ENCODE measurements at regions not wholly inside any gene's neighbourhood (a gene's known extent, or its start where the extent isn't known, plus 50 kb on each side); places are given as distances from the start of the nearest gene placed in this dataset.

DNA sequence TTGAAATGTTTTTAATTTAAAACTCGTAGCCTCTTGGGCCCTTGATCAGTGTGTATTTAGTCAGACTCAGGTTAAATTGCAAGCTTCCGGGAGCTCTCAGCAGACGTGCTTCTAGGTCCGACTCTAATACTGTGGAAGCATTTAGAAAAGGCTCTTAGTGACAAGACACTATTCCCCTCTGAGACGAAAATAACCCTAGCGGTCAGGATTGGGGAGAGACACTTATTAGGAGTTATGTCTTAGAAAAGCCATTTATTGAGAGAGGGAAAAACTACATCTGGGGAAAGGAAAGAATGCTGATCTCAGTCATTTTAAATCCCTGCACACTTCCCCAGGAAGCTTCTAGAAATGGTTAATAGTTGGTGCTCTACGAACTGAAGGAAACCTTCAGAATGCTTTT, 110.5 kb upstream of the NCK2 start:
- Histone ChIP-seq H4K20me1 (ENCODE audit: insufficient read depth) (no peaks in the 10 kb centered on the region), H3K36me3 (ENCODE audit: insufficient read depth, low read length) (no peaks in the 10 kb centered on the region), H3K9me3 (ENCODE audit: low read length) (no peaks in the 10 kb centered on the region), H3K4me3 (ENCODE audit: low read length) (no peak overlapping the region), H3K9ac (ENCODE audit: low read length) (no peak overlapping the region), H3K9me2 (ENCODE audit: insufficient read depth, low read length) (no peaks in the 10 kb centered on the region), H3K4me2 (ENCODE audit: low read length) (no peak overlapping the region), H3K79me2 (replicated peaks; ENCODE audit: insufficient read depth, low read length) (no peaks in the 10 kb centered on the region), H3K27me3 (ENCODE audit: insufficient read depth, low read depth, low read length) (no peaks in the 10 kb centered on the region), H3F3A (ENCODE audit: insufficient read depth, low read length, poor library complexity, severe bottlenecking) (no peaks in the 10 kb centered on the region), H3K27ac (ENCODE audit: low read length) (no peak overlapping the region), H2AFZ (ENCODE audit: low read depth, low read length) (no peak overlapping the region)
- TF ChIP-seq RAD21 (conservative IDR thresholded peaks at IDR 0.05) (no peak), TAF1 (IDR thresholded peaks at IDR 0.05; ENCODE audit: low read depth) (no peak), MXI1 (conservative IDR thresholded peaks at IDR 0.05; ENCODE audit: poor library complexity, severe bottlenecking) (no peak), SMC3 (conservative IDR thresholded peaks at IDR 0.05; ENCODE audit: poor library complexity) (no peak), EP300 (conservative IDR thresholded peaks at IDR 0.05; ENCODE audit: poor library complexity, severe bottlenecking) (no peak), POLR2AphosphoS5 (IDR thresholded peaks at IDR 0.05) (no peak), EZH2 (IDR thresholded peaks at IDR 0.05; ENCODE audit: borderline replicate concordance, insufficient read depth, low read length, poor library complexity, severe bottlenecking) (no peak)
- TF ChIP-seq, protein P1, sequence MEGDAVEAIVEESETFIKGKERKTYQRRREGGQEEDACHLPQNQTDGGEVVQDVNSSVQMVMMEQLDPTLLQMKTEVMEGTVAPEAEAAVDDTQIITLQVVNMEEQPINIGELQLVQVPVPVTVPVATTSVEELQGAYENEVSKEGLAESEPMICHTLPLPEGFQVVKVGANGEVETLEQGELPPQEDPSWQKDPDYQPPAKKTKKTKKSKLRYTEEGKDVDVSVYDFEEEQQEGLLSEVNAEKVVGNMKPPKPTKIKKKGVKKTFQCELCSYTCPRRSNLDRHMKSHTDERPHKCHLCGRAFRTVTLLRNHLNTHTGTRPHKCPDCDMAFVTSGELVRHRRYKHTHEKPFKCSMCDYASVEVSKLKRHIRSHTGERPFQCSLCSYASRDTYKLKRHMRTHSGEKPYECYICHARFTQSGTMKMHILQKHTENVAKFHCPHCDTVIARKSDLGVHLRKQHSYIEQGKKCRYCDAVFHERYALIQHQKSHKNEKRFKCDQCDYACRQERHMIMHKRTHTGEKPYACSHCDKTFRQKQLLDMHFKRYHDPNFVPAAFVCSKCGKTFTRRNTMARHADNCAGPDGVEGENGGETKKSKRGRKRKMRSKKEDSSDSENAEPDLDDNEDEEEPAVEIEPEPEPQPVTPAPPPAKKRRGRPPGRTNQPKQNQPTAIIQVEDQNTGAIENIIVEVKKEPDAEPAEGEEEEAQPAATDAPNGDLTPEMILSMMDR (IDR thresholded peaks at IDR 0.05; ENCODE audit: poor library complexity, severe bottlenecking): no peak
- TF ChIP-seq, protein P2, sequence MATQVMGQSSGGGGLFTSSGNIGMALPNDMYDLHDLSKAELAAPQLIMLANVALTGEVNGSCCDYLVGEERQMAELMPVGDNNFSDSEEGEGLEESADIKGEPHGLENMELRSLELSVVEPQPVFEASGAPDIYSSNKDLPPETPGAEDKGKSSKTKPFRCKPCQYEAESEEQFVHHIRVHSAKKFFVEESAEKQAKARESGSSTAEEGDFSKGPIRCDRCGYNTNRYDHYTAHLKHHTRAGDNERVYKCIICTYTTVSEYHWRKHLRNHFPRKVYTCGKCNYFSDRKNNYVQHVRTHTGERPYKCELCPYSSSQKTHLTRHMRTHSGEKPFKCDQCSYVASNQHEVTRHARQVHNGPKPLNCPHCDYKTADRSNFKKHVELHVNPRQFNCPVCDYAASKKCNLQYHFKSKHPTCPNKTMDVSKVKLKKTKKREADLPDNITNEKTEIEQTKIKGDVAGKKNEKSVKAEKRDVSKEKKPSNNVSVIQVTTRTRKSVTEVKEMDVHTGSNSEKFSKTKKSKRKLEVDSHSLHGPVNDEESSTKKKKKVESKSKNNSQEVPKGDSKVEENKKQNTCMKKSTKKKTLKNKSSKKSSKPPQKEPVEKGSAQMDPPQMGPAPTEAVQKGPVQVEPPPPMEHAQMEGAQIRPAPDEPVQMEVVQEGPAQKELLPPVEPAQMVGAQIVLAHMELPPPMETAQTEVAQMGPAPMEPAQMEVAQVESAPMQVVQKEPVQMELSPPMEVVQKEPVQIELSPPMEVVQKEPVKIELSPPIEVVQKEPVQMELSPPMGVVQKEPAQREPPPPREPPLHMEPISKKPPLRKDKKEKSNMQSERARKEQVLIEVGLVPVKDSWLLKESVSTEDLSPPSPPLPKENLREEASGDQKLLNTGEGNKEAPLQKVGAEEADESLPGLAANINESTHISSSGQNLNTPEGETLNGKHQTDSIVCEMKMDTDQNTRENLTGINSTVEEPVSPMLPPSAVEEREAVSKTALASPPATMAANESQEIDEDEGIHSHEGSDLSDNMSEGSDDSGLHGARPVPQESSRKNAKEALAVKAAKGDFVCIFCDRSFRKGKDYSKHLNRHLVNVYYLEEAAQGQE (IDR thresholded peaks at IDR 0.05; ENCODE audit: borderline replicate concordance): no peak

DNA sequence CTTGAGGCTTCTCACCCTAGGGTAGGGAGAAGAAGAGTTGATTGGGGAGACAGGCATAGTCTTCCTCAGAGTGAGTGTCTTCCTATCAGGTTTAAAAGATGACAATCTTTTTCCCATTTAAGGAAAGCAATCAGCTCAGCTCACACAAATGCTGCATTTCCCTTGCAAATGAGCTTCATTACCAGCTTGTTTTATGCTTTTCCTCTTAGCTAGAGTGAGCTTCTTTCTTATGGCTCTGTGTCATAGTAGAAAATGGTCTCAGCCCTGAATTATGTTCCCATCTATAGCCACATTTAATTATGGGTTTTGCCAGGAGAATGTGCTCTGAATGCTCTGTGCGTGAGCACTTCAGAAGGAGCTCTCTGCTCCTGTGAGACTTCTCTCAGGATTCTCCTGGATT, 112.8 kb upstream of the NCK2 start:
- Histone ChIP-seq H3K9me2 (ENCODE audit: insufficient read depth, low read length) (no peaks in the 10 kb centered on the region), H3K4me3 (ENCODE audit: low read length) (peak overlapping the region; percentile 26), H2AFZ (ENCODE audit: low read depth, low read length) (no peak overlapping the region), H3K27me3 (ENCODE audit: insufficient read depth, low read depth, low read length) (no peaks in the 10 kb centered on the region), H3K9me3 (ENCODE audit: low read length) (no peaks in the 10 kb centered on the region), H3F3A (ENCODE audit: insufficient read depth, low read length, poor library complexity, severe bottlenecking) (no peaks in the 10 kb centered on the region), H3K4me2 (ENCODE audit: low read length) (peak overlapping the region; percentile 38), H3K36me3 (ENCODE audit: insufficient read depth, low read length) (no peaks in the 10 kb centered on the region), H3K9ac (ENCODE audit: low read length) (peak overlapping the region; percentile 54), H3K27ac (ENCODE audit: low read length) (peak overlapping the region; percentile 93), H3K79me2 (replicated peaks; ENCODE audit: insufficient read depth, low read length) (no peaks in the 10 kb centered on the region), H4K20me1 (ENCODE audit: insufficient read depth) (no peaks in the 10 kb centered on the region)
- TF ChIP-seq EP300 (conservative IDR thresholded peaks at IDR 0.05; ENCODE audit: poor library complexity, severe bottlenecking) (no peak), SMC3 (conservative IDR thresholded peaks at IDR 0.05; ENCODE audit: poor library complexity) (peak; percentile 13), EZH2 (IDR thresholded peaks at IDR 0.05; ENCODE audit: borderline replicate concordance, insufficient read depth, low read length, poor library complexity, severe bottlenecking) (no peak), POLR2AphosphoS5 (IDR thresholded peaks at IDR 0.05) (peak; percentile 47)
- TF ChIP-seq, protein P1 (IDR thresholded peaks at IDR 0.05; ENCODE audit: poor library complexity, severe bottlenecking): no peak
